SU-DHL-6 (cell line): ENCODE measurements at regions not wholly inside any gene's neighbourhood (a gene's known extent, or its start where the extent isn't known, plus 50 kb on each side); places are given as distances from the start of the nearest gene placed in this dataset.

Experiments used
- H2AFZ ChIP-seq: fragments of 200-600 bp; sonication (generic); 2 replicates; pipeline ENCODE4 v1.6.1; 2014; ENCODE audit warnings: low read depth, mild to moderate bottlenecking, moderate library complexity, mixed read lengths, antibody characterized with exemption, low read length; ENCODE audit not compliant: severe bottlenecking
- H3F3A ChIP-seq: fragments of 200-600 bp; shearing (Covaris generic); 2 replicates; pipeline ENCODE4 v1.6.0; 2016; ENCODE audit warnings: antibody characterized with exemption, mild to moderate bottlenecking; ENCODE audit not compliant: insufficient read depth
- H3K27ac ChIP-seq: fragments of 200-600 bp; sonication (generic); 2 replicates; pipeline ENCODE4 v1.5.1; 2016; ENCODE audit warnings: low read depth, mild to moderate bottlenecking, low read length, moderate library complexity, mixed read lengths
- H3K27me3 ChIP-seq: fragments of 200-600 bp; sonication (generic), shearing (Covaris generic); 2 replicates; pipeline ENCODE4 v1.6.0; 2014; ENCODE audit warnings: mild to moderate bottlenecking, low read length
- H3K36me3 ChIP-seq: fragments of 200-600 bp; sonication (generic); 2 replicates; pipeline ENCODE4 v1.6.1; 2014; ENCODE audit warnings: mild to moderate bottlenecking, low read length, mixed read lengths
- H3K4me2 ChIP-seq: fragments of 300-600, 200-600 bp; shearing (Covaris generic), sonication (generic); 2 replicates; pipeline ENCODE4 v1.6.0; 2014; ENCODE audit warnings: low read length, low read depth, mild to moderate bottlenecking; ENCODE audit not compliant: poor library complexity, severe bottlenecking
- H3K4me3 ChIP-seq: fragments of 200-600 bp; sonication (generic); 2 replicates; pipeline ENCODE4 v1.5.1; 2014; ENCODE audit warnings: antibody characterized with exemption, low read length, mild to moderate bottlenecking, mixed read lengths; ENCODE audit not compliant: insufficient read depth, poor library complexity, severe bottlenecking
- H3K79me2 ChIP-seq: fragments of 200-600 bp; sonication (generic); 2 replicates; pipeline ENCODE4 v1.6.1; 2014; ENCODE audit warnings: mild to moderate bottlenecking, low read length, moderate library complexity; ENCODE audit not compliant: insufficient read depth
- H3K9ac ChIP-seq: fragments of 200-600 bp; sonication (generic); 2 replicates; pipeline ENCODE4 v1.7.0; 2014; ENCODE audit warnings: mild to moderate bottlenecking, low read length
- H3K9me2 ChIP-seq: fragments of 200-600 bp; sonication (generic); replicated peaks from 2 replicates; pipeline ENCODE4 v1.6.1; 2014; ENCODE audit warnings: low read length; ENCODE audit not compliant: insufficient read depth
- H3K9me3 ChIP-seq: fragments of 200-600 bp; sonication (generic); 2 replicates; pipeline ENCODE4 v1.6.1; 2014; ENCODE audit warnings: low read length, mixed read lengths; ENCODE audit not compliant: insufficient read depth
- H4K20me1 ChIP-seq: fragments of 200-600 bp; sonication (generic); 2 replicates; pipeline ENCODE4 v1.6.1; 2014; ENCODE audit warnings: low read depth, mild to moderate bottlenecking, antibody characterized with exemption, low read length, moderate library complexity, mixed read lengths
- EZH2phosphoT487 ChIP-seq: fragments of 200-600 bp; sonication (generic), shearing (Covaris generic); conservative IDR thresholded peaks from 2 replicates; pipeline ENCODE4 v1.6.1; 2018; ENCODE audit warnings: mild to moderate bottlenecking, antibody characterized with exemption, low read length, moderate library complexity, mixed read lengths
- TF ChIP-seq, protein P1 (sequence below): fragments of 200-600 bp; sonication (generic); IDR thresholded peaks from one replicate; pipeline ENCODE4 v1.5.1; 2017; ENCODE audit warnings: antibody characterized with exemption, mild to moderate bottlenecking, low read length, moderate library complexity; ENCODE audit not compliant: insufficient read depth, poor library complexity, severe bottlenecking

DNA sequence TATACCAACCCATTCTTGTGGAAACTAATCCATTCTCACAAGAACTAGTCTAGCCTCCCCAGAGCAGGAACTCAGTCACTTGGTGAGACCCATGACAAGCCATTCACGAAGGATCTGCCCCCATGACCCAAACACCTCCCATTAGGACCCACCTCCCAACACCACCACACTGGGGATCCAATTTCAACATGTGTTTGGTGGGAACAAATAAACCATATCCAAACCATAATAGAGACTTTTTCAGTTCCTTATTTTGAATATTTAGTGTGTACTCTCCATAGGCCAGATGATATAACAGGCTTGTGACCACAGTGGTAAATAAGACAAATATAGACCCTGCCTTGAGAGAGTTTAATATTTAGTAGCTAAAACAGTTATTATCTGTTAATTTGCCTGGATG lies 227.5 kb upstream of the SERP2 start:
- no peak overlapping the region for H3K4me3 ChIP-seq
- no peaks in the 10 kb centered on the region for H3F3A ChIP-seq
- H3K9me3 ChIP-seq = no peaks in the 10 kb centered on the region
- no peak overlapping the region for H2AFZ ChIP-seq
- H3K36me3 ChIP-seq = no peaks in the 10 kb centered on the region
- TF ChIP-seq, protein P1, sequence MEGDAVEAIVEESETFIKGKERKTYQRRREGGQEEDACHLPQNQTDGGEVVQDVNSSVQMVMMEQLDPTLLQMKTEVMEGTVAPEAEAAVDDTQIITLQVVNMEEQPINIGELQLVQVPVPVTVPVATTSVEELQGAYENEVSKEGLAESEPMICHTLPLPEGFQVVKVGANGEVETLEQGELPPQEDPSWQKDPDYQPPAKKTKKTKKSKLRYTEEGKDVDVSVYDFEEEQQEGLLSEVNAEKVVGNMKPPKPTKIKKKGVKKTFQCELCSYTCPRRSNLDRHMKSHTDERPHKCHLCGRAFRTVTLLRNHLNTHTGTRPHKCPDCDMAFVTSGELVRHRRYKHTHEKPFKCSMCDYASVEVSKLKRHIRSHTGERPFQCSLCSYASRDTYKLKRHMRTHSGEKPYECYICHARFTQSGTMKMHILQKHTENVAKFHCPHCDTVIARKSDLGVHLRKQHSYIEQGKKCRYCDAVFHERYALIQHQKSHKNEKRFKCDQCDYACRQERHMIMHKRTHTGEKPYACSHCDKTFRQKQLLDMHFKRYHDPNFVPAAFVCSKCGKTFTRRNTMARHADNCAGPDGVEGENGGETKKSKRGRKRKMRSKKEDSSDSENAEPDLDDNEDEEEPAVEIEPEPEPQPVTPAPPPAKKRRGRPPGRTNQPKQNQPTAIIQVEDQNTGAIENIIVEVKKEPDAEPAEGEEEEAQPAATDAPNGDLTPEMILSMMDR = no peak
- no peak for TF ChIP-seq EZH2phosphoT487
- no peak overlapping the region for H3K27ac ChIP-seq
- H3K9ac ChIP-seq = no peak overlapping the region
- no peak overlapping the region for H3K4me2 ChIP-seq
- H3K9me2 ChIP-seq = no peaks in the 10 kb centered on the region
- H4K20me1 ChIP-seq = no peaks in the 10 kb centered on the region
- H3K27me3 ChIP-seq = no peaks in the 10 kb centered on the region
- no peaks in the 10 kb centered on the region for H3K79me2 ChIP-seq

DNA sequence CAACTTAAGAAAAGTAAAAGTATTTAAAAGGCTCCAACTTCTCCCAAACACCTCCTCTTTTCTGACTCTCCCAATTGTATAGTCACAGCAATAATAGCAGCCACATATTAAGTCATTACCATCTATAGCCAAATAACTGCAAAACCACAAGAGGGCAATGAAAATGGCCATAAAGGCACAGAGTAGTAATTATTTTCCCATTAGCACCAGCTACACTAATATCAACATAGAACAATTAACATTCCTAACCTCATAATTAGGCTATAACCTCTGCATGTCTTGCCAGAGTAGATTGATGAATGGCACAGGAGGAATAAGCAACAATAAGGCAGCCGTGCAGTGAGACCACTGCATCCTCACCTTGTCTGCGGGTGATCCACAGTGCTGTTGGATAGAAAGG lies 226.4 kb upstream of the SERP2 start:
- no peaks in the 10 kb centered on the region for H3K9me3 ChIP-seq
- no peak overlapping the region for H3K4me3 ChIP-seq
- TF ChIP-seq EZH2phosphoT487 = no peak
- TF ChIP-seq, protein P1 = no peak
- no peaks in the 10 kb centered on the region for H3K27me3 ChIP-seq
- H2AFZ ChIP-seq = no peak overlapping the region
- H3F3A ChIP-seq = no peaks in the 10 kb centered on the region
- H3K9ac ChIP-seq = no peak overlapping the region
- no peaks in the 10 kb centered on the region for H4K20me1 ChIP-seq
- no peaks in the 10 kb centered on the region for H3K9me2 ChIP-seq
- H3K36me3 ChIP-seq = no peaks in the 10 kb centered on the region
- no peaks in the 10 kb centered on the region for H3K79me2 ChIP-seq
- H3K27ac ChIP-seq = no peak overlapping the region
- no peak overlapping the region for H3K4me2 ChIP-seq

DNA sequence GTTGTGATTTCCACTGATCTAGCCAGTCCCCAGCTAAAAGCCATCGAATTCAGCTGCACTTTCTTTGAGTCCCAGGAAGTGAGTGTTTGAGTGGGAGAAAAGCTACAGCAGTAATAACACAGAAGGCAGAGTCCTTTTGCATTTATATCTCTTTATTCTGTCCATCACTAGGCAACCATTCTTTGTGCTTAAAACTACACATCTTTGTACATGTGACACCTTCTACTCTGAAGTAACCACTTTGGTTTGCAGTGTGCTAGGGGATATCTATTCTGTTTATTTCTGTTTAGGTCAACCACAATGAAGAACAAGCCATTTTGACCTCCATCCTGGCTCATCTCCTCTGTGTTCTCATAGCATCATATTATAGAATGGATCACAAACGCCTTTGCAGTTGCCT lies 226.0 kb upstream of the SERP2 start:
- H3K9ac ChIP-seq = no peak overlapping the region
- H3F3A ChIP-seq = no peaks in the 10 kb centered on the region
- H3K27me3 ChIP-seq = no peaks in the 10 kb centered on the region
- no peak overlapping the region for H3K4me2 ChIP-seq
- no peak overlapping the region for H3K4me3 ChIP-seq
- H4K20me1 ChIP-seq = no peaks in the 10 kb centered on the region
- H3K9me3 ChIP-seq = no peaks in the 10 kb centered on the region
- no peaks in the 10 kb centered on the region for H3K9me2 ChIP-seq
- H2AFZ ChIP-seq = no peak overlapping the region
- no peaks in the 10 kb centered on the region for H3K79me2 ChIP-seq
- TF ChIP-seq, protein P1 = no peak
- TF ChIP-seq EZH2phosphoT487 = no peak
- no peaks in the 10 kb centered on the region for H3K36me3 ChIP-seq
- no peak overlapping the region for H3K27ac ChIP-seq
